HepG2 (cell line): ENCODE measurements at regions not wholly inside any gene's neighbourhood (a gene's known extent, or its start where the extent isn't known, plus 50 kb on each side); places are given as distances from the start of the nearest gene placed in this dataset.
A peak's percentile ranks its signal among the peaks of the same experiment; 100 is the strongest.

Experiments used
- HMGXB4 ChIP-seq, 2 experiments: sonication (generic) in 1 of 2; formaldehyde crosslinking in 1 of 2; IDR thresholded peaks; 2 replicates each; pipeline versions ENCODE4 v1.4.0 to v1.6.1; 2018 to 2020; ENCODE audit warnings: missing genetic modification reagents in 2 of 2, borderline replicate concordance in 1 of 2, low read depth in 1 of 2, mild to moderate bottlenecking in 1 of 2, missing biosample characterization in 1 of 2
- MTA1 ChIP-seq: sonication (generic); formaldehyde crosslinking; IDR thresholded peaks from 2 replicates; pipeline ENCODE4 v1.4.0; 2020; ENCODE audit warnings: missing genetic modification reagents, mild to moderate bottlenecking, borderline replicate concordance
- SKI ChIP-seq: fragments of 450-650 bp; IDR thresholded peaks from one replicate; pipeline ENCODE4 v1.6.1; 2018; ENCODE audit warnings: mild to moderate bottlenecking; ENCODE audit not compliant: partially characterized antibody
- SRSF1 ChIP-seq: fragments of 200-400 bp; formaldehyde crosslinking; optimal IDR thresholded peaks from 2 replicates; pipeline ENCODE3; 2017; ENCODE audit warnings: mild to moderate bottlenecking, low read depth, low read length, moderate library complexity
- ZBTB39 ChIP-seq: sonication (generic); formaldehyde crosslinking; IDR thresholded peaks from 2 replicates; pipeline ENCODE4 v1.5.0; 2020; ENCODE audit warnings: missing genetic modification reagents
- TF ChIP-seq, protein P1 (sequence below): sonication (generic); formaldehyde crosslinking; IDR thresholded peaks from 2 replicates; pipeline ENCODE4 v1.5.1; 2020; ENCODE audit warnings: mild to moderate bottlenecking, missing genetic modification reagents, moderate library complexity

GRCh38 chr20:50385733-50386640 lies 124.2 kb upstream of the PTPN1 start (continued):
- no peak for TF ChIP-seq ZBTB39
- TF ChIP-seq, protein P1, sequence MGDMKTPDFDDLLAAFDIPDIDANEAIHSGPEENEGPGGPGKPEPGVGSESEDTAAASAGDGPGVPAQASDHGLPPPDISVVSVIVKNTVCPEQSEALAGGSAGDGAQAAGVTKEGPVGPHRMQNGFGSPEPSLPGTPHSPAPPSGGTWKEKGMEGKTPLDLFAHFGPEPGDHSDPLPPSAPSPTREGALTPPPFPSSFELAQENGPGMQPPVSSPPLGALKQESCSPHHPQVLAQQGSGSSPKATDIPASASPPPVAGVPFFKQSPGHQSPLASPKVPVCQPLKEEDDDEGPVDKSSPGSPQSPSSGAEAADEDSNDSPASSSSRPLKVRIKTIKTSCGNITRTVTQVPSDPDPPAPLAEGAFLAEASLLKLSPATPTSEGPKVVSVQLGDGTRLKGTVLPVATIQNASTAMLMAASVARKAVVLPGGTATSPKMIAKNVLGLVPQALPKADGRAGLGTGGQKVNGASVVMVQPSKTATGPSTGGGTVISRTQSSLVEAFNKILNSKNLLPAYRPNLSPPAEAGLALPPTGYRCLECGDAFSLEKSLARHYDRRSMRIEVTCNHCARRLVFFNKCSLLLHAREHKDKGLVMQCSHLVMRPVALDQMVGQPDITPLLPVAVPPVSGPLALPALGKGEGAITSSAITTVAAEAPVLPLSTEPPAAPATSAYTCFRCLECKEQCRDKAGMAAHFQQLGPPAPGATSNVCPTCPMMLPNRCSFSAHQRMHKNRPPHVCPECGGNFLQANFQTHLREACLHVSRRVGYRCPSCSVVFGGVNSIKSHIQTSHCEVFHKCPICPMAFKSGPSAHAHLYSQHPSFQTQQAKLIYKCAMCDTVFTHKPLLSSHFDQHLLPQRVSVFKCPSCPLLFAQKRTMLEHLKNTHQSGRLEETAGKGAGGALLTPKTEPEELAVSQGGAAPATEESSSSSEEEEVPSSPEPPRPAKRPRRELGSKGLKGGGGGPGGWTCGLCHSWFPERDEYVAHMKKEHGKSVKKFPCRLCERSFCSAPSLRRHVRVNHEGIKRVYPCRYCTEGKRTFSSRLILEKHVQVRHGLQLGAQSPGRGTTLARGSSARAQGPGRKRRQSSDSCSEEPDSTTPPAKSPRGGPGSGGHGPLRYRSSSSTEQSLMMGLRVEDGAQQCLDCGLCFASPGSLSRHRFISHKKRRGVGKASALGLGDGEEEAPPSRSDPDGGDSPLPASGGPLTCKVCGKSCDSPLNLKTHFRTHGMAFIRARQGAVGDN, result peak; percentile 68
- TF ChIP-seq HMGXB4 (CRISPR knock-in tag; IDR thresholded peaks at IDR 0.05; ENCODE audit: borderline replicate concordance in 1 of 2, low read depth in 1 of 2), result 0 out of 4 replicates have a peak, but pooled peaks of 1 of the 2 experiments have one; percentile 7
- TF ChIP-seq SKI, result no peak
- no peak for TF ChIP-seq SRSF1
- TF ChIP-seq MTA1 (CRISPR knock-in tag), result peak; percentile 51; the same call in 1 of the 2 replicates
